KMS-11 (cell line): ENCODE measurements at regions not wholly inside any gene's neighbourhood (a gene's known extent, or its start where the extent isn't known, plus 50 kb on each side); places are given as distances from the start of the nearest gene placed in this dataset.

ENCODE experiments used
- H2AFZ ChIP-seq: fragments of 200-600 bp; sonication (generic); 2 replicates; pipeline ENCODE4 v1.6.1; 2016; ENCODE audit warnings: antibody characterized with exemption, mixed run types, low read depth
- H3K27ac ChIP-seq: fragments of 200-600 bp; sonication (generic); 2 replicates; pipeline ENCODE4 v1.6.1; 2016; ENCODE audit warnings: mild to moderate bottlenecking, mixed run types
- H3K27me3 ChIP-seq: fragments of 200-600 bp; sonication (generic); 2 replicates; pipeline ENCODE4 v1.6.1; 2017; ENCODE audit warnings: mild to moderate bottlenecking, low read depth, mixed run types, moderate library complexity; ENCODE audit not compliant: insufficient read depth
- H3K36me3 ChIP-seq: fragments of 200-600 bp; sonication (generic); 2 replicates; pipeline ENCODE4 v1.6.1; 2017; ENCODE audit warnings: mild to moderate bottlenecking, mixed run types; ENCODE audit not compliant: insufficient read depth
- H3K4me1 ChIP-seq: fragments of 200-600 bp; sonication (generic); 2 replicates; pipeline ENCODE4 v1.6.1; 2016; ENCODE audit warnings: mild to moderate bottlenecking, low read depth, mixed run types; ENCODE audit not compliant: poor library complexity, severe bottlenecking
- H3K4me2 ChIP-seq: fragments of 200-600 bp; sonication (generic); 2 replicates; pipeline ENCODE4 v1.7.0; 2016; ENCODE audit warnings: mild to moderate bottlenecking, mixed run types
- H3K4me3 ChIP-seq: fragments of 200-600 bp; sonication (generic); IDR thresholded peaks from 2 replicates; pipeline ENCODE4 v1.6.1; 2017; ENCODE audit warnings: low read depth, low read length, mixed read lengths; ENCODE audit not compliant: insufficient read depth
- H3K79me2 ChIP-seq: fragments of 200-600 bp; sonication (generic); 2 replicates; pipeline ENCODE4 v1.6.1; 2016; ENCODE audit warnings: low read depth, mixed run types; ENCODE audit not compliant: insufficient read depth
- H3K9ac ChIP-seq: fragments of 200-600 bp; sonication (generic); 2 replicates; pipeline ENCODE4 v1.6.1; 2016; ENCODE audit warnings: mild to moderate bottlenecking, mixed run types
- H4K20me1 ChIP-seq: fragments of 200-600 bp; sonication (generic); 2 replicates; pipeline ENCODE4 v1.6.1; 2016; ENCODE audit warnings: mild to moderate bottlenecking, mixed run types; ENCODE audit not compliant: insufficient read depth
- CTCF ChIP-seq: fragments of 200-600 bp; sonication (generic); conservative IDR thresholded peaks from 2 replicates; pipeline ENCODE4 v1.6.1; 2017; ENCODE audit warnings: low read depth, mild to moderate bottlenecking, antibody characterized with exemption, low read length, moderate library complexity, mixed read lengths

- Histone ChIP-seq H3K79me2 (no peaks in the 10 kb centered on the region), H3K4me3 (no peak overlapping the region), H3K9ac (no peak overlapping the region), H3K27me3 (no peaks in the 10 kb centered on the region), H3K4me2 (no peak overlapping the region), H3K36me3 (no peaks in the 10 kb centered on the region), H3K27ac (no peak overlapping the region), H3K4me1 (no peaks in the 10 kb centered on the region), H2AFZ (no peak overlapping the region), H4K20me1 (no peaks in the 10 kb centered on the region)
- TF ChIP-seq CTCF, result no peak
These were observed 419.4 kb downstream of the PMP22 start for GRCh38 chr17:14845591-14846281.

GRCh38 chr17:14843086-14843795 lies 421.9 kb downstream of the PMP22 start:
- H4K20me1 ChIP-seq, result no peaks in the 10 kb centered on the region
- H3K27ac ChIP-seq, result no peak overlapping the region
- no peaks in the 10 kb centered on the region for H3K36me3 ChIP-seq
- no peak for TF ChIP-seq CTCF
- no peaks in the 10 kb centered on the region for H3K27me3 ChIP-seq
- no peaks in the 10 kb centered on the region for H3K4me1 ChIP-seq
- H3K4me2 ChIP-seq, result no peak overlapping the region
- H3K4me3 ChIP-seq, result no peak overlapping the region
- H3K9ac ChIP-seq, result no peak overlapping the region
- no peaks in the 10 kb centered on the region for H3K79me2 ChIP-seq
- H2AFZ ChIP-seq, result no peak overlapping the region

- H3K4me3 ChIP-seq, result no peak overlapping the region
- no peak overlapping the region for H3K4me2 ChIP-seq
- no peaks in the 10 kb centered on the region for H4K20me1 ChIP-seq
- H3K36me3 ChIP-seq, result no peaks in the 10 kb centered on the region
- H3K9ac ChIP-seq, result no peak overlapping the region
- no peak overlapping the region for H2AFZ ChIP-seq
- no peaks in the 10 kb centered on the region for H3K27me3 ChIP-seq
- no peaks in the 10 kb centered on the region for H3K4me1 ChIP-seq
- no peak for TF ChIP-seq CTCF
- H3K79me2 ChIP-seq, result no peaks in the 10 kb centered on the region
- no peak overlapping the region for H3K27ac ChIP-seq
These were observed 424.4 kb downstream of the PMP22 start for GRCh38 chr17:14840616-14841231.

- Histone ChIP-seq H3K4me1 (no peaks in the 10 kb centered on the region), H4K20me1 (no peaks in the 10 kb centered on the region), H3K27ac (no peak overlapping the region), H3K9ac (no peak overlapping the region), H2AFZ (no peak overlapping the region), H3K4me2 (no peak overlapping the region), H3K36me3 (no peaks in the 10 kb centered on the region), H3K79me2 (no peaks in the 10 kb centered on the region), H3K4me3 (no peak overlapping the region), H3K27me3 (no peaks in the 10 kb centered on the region)
- no peak for TF ChIP-seq CTCF
These were observed 426.6 kb downstream of the PMP22 start for GRCh38 chr17:14838567-14838966.
